ENCODE measurements at regions not wholly inside any gene's neighbourhood (a gene's known extent, or its start where the extent isn't known, plus 50 kb on each side); places are given as distances from the start of the nearest gene placed in this dataset.
"Not testable (repeated sequence)": the region's sequence is repeated elsewhere in the genome, so short reads cannot be mapped to it uniquely, and the experiment has no call there.

- TF ChIP-seq CTCF (IDR thresholded peaks at IDR 0.05; ENCODE audit: insufficient read depth, low read length, severe bottlenecking): no peak
- FAIRE-seq: no peak
Measured at GRCh38 chr4:72942565-72942964, 127.0 kb downstream of the COX18 start.

GRCh38 chr4:72938516-72938915 lies 131.0 kb downstream of the COX18 start:
- H3K4me3 ChIP-seq (ENCODE audit: low read depth, low read length): no peak overlapping the region
- no peaks in the 10 kb centered on the region for H3K27me3 ChIP-seq (ENCODE audit: control insufficient read depth, insufficient read depth, low read length)
- H3K36me3 ChIP-seq (ENCODE audit: control insufficient read depth, insufficient read depth, low read length): no peaks in the 10 kb centered on the region
- DNase-seq (ENCODE audit: low read depth) (no peak), FAIRE-seq (no peak)
- TF ChIP-seq CTCF (IDR thresholded peaks at IDR 0.05; ENCODE audit: insufficient read depth, low read length, severe bottlenecking): no peak

More at GRCh38 chr4:72942565-72942964, 127.0 kb downstream of the COX18 start:
- Histone ChIP-seq H3K4me3 (ENCODE audit: low read depth, low read length) (no peak overlapping the region), H3K36me3 (ENCODE audit: control insufficient read depth, insufficient read depth, low read length) (no peaks in the 10 kb centered on the region), H3K27me3 (ENCODE audit: control insufficient read depth, insufficient read depth, low read length) (no peaks in the 10 kb centered on the region)
- DNase-seq (ENCODE audit: low read depth): no peak

GRCh38 chr4:72935462-72935861 lies 134.1 kb downstream of the COX18 start:
- DNase-seq (ENCODE audit: low read depth) (no peak), FAIRE-seq (no peak)
- H3K4me3 ChIP-seq (ENCODE audit: low read depth, low read length): no peak overlapping the region
- no peaks in the 10 kb centered on the region for H3K36me3 ChIP-seq (ENCODE audit: control insufficient read depth, insufficient read depth, low read length)
- H3K27me3 ChIP-seq (ENCODE audit: control insufficient read depth, insufficient read depth, low read length): no peaks in the 10 kb centered on the region
- TF ChIP-seq CTCF (IDR thresholded peaks at IDR 0.05; ENCODE audit: insufficient read depth, low read length, severe bottlenecking): no peak

GRCh38 chr4:72933029-72933428 lies 136.5 kb downstream of the COX18 start:
- TF ChIP-seq CTCF (IDR thresholded peaks at IDR 0.05; ENCODE audit: insufficient read depth, low read length, severe bottlenecking): no peak
- no peak for FAIRE-seq
- no peaks in the 10 kb centered on the region for H3K27me3 ChIP-seq (ENCODE audit: control insufficient read depth, insufficient read depth, low read length)
- no peak overlapping the region for H3K4me3 ChIP-seq (ENCODE audit: low read depth, low read length)
- no peaks in the 10 kb centered on the region for H3K36me3 ChIP-seq (ENCODE audit: control insufficient read depth, insufficient read depth, low read length)
- peak; percentile 56 for DNase-seq (ENCODE audit: low read depth)

- FAIRE-seq (no peak), DNase-seq (ENCODE audit: low read depth) (no peak)
- H3K36me3 ChIP-seq (ENCODE audit: control insufficient read depth, insufficient read depth, low read length): no peaks in the 10 kb centered on the region
- H3K4me3 ChIP-seq (ENCODE audit: low read depth, low read length): no peak overlapping the region
- H3K27me3 ChIP-seq (ENCODE audit: control insufficient read depth, insufficient read depth, low read length): no peaks in the 10 kb centered on the region
- TF ChIP-seq CTCF (IDR thresholded peaks at IDR 0.05; ENCODE audit: insufficient read depth, low read length, severe bottlenecking): no peak
Measured at GRCh38 chr4:72931346-72931745, 138.2 kb downstream of the COX18 start.

GRCh38 chr4:72929596-72930274 lies 139.8 kb downstream of the COX18 start:
- not testable (repeated sequence) for H3K36me3 ChIP-seq (ENCODE audit: control insufficient read depth, insufficient read depth, low read length); DNase-seq (ENCODE audit: low read depth); FAIRE-seq; H3K27me3 ChIP-seq (ENCODE audit: control insufficient read depth, insufficient read depth, low read length); H3K4me3 ChIP-seq (ENCODE audit: low read depth, low read length)

All from bronchial epithelial cell (primary cell).